DND-41 (cell line): ENCODE measurements at regions not wholly inside any gene's neighbourhood (a gene's known extent, or its start where the extent isn't known, plus 50 kb on each side); places are given as distances from the start of the nearest gene placed in this dataset.

Experiments used
- CTCF ChIP-seq: IDR thresholded peaks from 2 replicates; pipeline ENCODE4 v1.5.1; 2012; ENCODE audit warnings: borderline replicate concordance, low read length, moderate library complexity, mild to moderate bottlenecking; ENCODE audit not compliant: poor library complexity, severe bottlenecking; ENCODE audit errors: extremely low read depth
- EZH2 ChIP-seq: IDR thresholded peaks from 3 replicates; pipeline ENCODE4 v1.6.1; 2012; ENCODE audit warnings: borderline replicate concordance, low read depth, mild to moderate bottlenecking, moderate library complexity, low read length, inconsistent platforms; ENCODE audit not compliant: severe bottlenecking

- no peak for TF ChIP-seq CTCF
- no peak for TF ChIP-seq EZH2
Observed at GRCh38 chr5:87605663-87606062, 192.9 kb upstream of the CCNH start.
